GM23248 (cell line): ENCODE measurements at regions not wholly inside any gene's neighbourhood (a gene's known extent, or its start where the extent isn't known, plus 50 kb on each side); places are given as distances from the start of the nearest gene placed in this dataset.
A peak's percentile ranks its signal among the peaks of the same experiment; 100 is the strongest.

Source experiments
- DNase-seq: peaks from one replicate; pipeline ENCODE4 v3.0.0-alpha.2; 2015
- H2AFZ ChIP-seq: fragments of 200-600 bp; sonication (generic); 2 replicates; pipeline ENCODE4 v1.6.1; 2016; ENCODE audit warnings: antibody characterized with exemption
- H3F3A ChIP-seq: fragments of 200-600 bp; sonication (generic); 2 replicates; pipeline ENCODE4 v1.6.1; 2016; ENCODE audit warnings: mild to moderate bottlenecking, antibody characterized with exemption, mixed run types; ENCODE audit not compliant: insufficient read depth
- H3K27ac ChIP-seq: fragments of 200-600 bp; sonication (generic); 2 replicates; pipeline ENCODE4 v1.5.1; 2016; ENCODE audit warnings: mild to moderate bottlenecking
- H3K27me3 ChIP-seq: fragments of 200-600 bp; sonication (generic); replicated peaks from 2 replicates; pipeline ENCODE4 v1.6.1; 2016; ENCODE audit warnings: mild to moderate bottlenecking; ENCODE audit not compliant: insufficient read depth
- H3K36me3 ChIP-seq: fragments of 200-600 bp; sonication (generic); 2 replicates; pipeline ENCODE4 v1.6.1; 2016; ENCODE audit warnings: low read depth, mild to moderate bottlenecking
- H3K4me1 ChIP-seq: fragments of 200-600 bp; sonication (generic); 2 replicates; pipeline ENCODE4 v1.6.1; 2016; ENCODE audit warnings: mild to moderate bottlenecking; ENCODE audit not compliant: insufficient read depth
- H3K4me2 ChIP-seq: fragments of 200-600 bp; sonication (generic); one replicate; pipeline ENCODE4 v1.6.1; 2016; ENCODE audit warnings: mild to moderate bottlenecking; ENCODE audit not compliant: unreplicated experiment
- H3K4me3 ChIP-seq: fragments of 200-600 bp; sonication (generic); 2 replicates; pipeline ENCODE4 v1.5.1; 2016; ENCODE audit warnings: mild to moderate bottlenecking
- H3K79me2 ChIP-seq: fragments of 200-600 bp; sonication (generic); 2 replicates; pipeline ENCODE4 v1.6.1; 2016; ENCODE audit warnings: mild to moderate bottlenecking; ENCODE audit not compliant: insufficient read depth
- H3K9ac ChIP-seq: fragments of 200-600 bp; sonication (generic); 2 replicates; pipeline ENCODE4 v1.6.1; 2016; ENCODE audit warnings: mild to moderate bottlenecking
- H3K9me2 ChIP-seq: fragments of 200-600 bp; sonication (generic); 2 replicates; pipeline ENCODE4 v1.6.1; 2016; ENCODE audit warnings: mixed run types, mild to moderate bottlenecking, moderate library complexity; ENCODE audit not compliant: insufficient read depth
- H3K9me3 ChIP-seq: fragments of 200-600 bp; sonication (generic); one replicate; pipeline ENCODE4 v1.6.1; 2017; ENCODE audit warnings: low read depth
- H4K20me1 ChIP-seq: fragments of 200-600 bp; sonication (generic); 2 replicates; pipeline ENCODE4 v1.6.0; 2016; ENCODE audit not compliant: insufficient read depth
- EZH2 ChIP-seq: fragments of 200-600 bp; sonication (generic); IDR thresholded peaks from 2 replicates; pipeline ENCODE4 v1.6.1; 2018; ENCODE audit warnings: antibody characterized with exemption, mild to moderate bottlenecking; ENCODE audit not compliant: insufficient read depth, poor library complexity, severe bottlenecking
- EZH2phosphoT487 ChIP-seq: fragments of 200-600 bp; sonication (generic); IDR thresholded peaks from 2 replicates; pipeline ENCODE4 v1.6.1; 2018; ENCODE audit warnings: antibody characterized with exemption, moderate library complexity, mild to moderate bottlenecking, low read depth; ENCODE audit not compliant: insufficient read depth
- WGBS, 2 experiments: methylation state at CpG; one replicate each; pipeline ENCODE4 v1.1.6; 2015 to 2017; ENCODE audit warnings: low lambda C conversion rate in 2 of 2, low coverage in 1 of 2; ENCODE audit errors: missing lambda C conversion rate in 2 of 2; 5-methylcytosine and 5-hydroxymethylcytosine counted together
- in situ Hi-C: fragments of 300-500 bp; cut with MboI; formaldehyde crosslinking; loops from 2 replicates; pipeline ENCODE4 v1.15.0; 2020

DNA sequence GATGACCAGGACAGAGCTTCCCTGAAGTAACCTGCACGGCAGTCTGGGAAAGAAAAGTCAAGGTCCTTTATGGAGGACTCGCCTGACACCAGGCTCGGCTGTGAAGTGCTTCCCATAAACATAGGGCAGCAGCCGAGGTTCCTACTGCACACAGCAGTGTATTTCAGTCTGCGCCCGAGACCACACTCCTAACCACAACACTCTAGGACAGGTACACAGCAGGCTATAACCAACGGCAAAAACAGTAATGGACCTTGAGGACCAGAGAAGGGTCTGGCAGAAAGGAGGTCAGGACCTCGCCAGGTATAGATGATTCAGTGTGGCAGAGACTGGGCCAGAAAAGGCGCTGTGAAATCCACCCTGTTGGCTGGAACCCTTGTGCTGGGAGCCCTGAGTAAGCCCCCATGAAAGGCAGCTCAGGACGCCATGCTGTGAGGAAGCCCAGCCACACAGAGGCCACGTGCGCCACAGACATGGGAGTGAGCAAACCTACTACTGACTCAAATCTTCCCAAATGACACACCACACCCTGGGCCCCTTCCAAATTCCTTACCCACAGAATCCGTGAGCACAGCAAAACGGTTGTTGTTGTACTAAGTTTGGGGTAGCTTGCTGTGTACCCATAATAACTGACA, 129.6 kb upstream of the CST7 start:
- in situ Hi-C loops = no loop called here
- Histone ChIP-seq H3K27ac (no peak overlapping the region), H3K79me2 (no peaks in the 10 kb centered on the region), H4K20me1 (no peaks in the 10 kb centered on the region), H3K36me3 (no peaks in the 10 kb centered on the region), H3K9me3 (no peaks in the 10 kb centered on the region), H2AFZ (no peak overlapping the region), H3K27me3 (0 out of 2 replicates have a peak, but pooled peaks cover 3% of the 10 kb centered on the region), H3K4me1 (no peaks in the 10 kb centered on the region), H3K9ac (no peak overlapping the region), H3K4me2 (no peak overlapping the region), H3K9me2 (no peaks in the 10 kb centered on the region), H3K4me3 (no peak overlapping the region), H3F3A (no peaks in the 10 kb centered on the region)
- 51 to 55% methylated on average over 14 of the region's 14 CpGs for WGBS, 2 experiments
- peak; percentile 17 for DNase-seq
- no peak for TF ChIP-seq EZH2phosphoT487
- no peak for TF ChIP-seq EZH2

DNA sequence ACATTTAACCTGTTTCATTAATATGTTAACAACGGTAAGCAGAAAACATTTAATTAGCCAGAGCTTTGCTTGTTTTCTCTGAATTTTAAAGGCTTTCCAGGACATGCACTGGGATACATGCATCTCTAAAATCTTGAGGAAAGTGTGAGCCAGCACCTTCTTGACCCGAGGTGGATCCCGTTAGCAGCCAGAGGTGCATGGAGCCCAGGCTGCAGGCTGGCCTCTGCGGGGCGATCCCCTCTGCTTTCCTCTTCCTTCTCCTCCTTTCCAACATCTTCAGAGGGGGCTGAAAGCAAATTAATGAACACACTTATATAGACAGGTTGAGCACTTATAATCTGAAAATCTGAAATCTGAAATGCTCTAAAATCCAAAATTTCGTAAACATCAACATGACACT, 128.7 kb upstream of the CST7 start:
- TF ChIP-seq EZH2phosphoT487 (no peak), EZH2 (no peak)
- Histone ChIP-seq H3K4me3 (no peak overlapping the region), H3K9me3 (no peaks in the 10 kb centered on the region), H3K27ac (no peak overlapping the region), H3K4me1 (no peaks in the 10 kb centered on the region), H3K9me2 (no peaks in the 10 kb centered on the region), H3K4me2 (no peak overlapping the region), H2AFZ (no peak overlapping the region), H4K20me1 (no peaks in the 10 kb centered on the region), H3K36me3 (no peaks in the 10 kb centered on the region), H3K9ac (no peak overlapping the region), H3K79me2 (no peaks in the 10 kb centered on the region), H3F3A (no peaks in the 10 kb centered on the region), H3K27me3 (0 out of 2 replicates have a peak, but pooled peaks cover 3% of the 10 kb centered on the region)
- no peak for DNase-seq
- WGBS, 2 experiments = 49 to 55% methylated on average over 6 of the region's 6 CpGs
- in situ Hi-C loops = no loop called here

- no peaks in the 10 kb centered on the region for H3K9me3 ChIP-seq
- H3K4me1 ChIP-seq = no peaks in the 10 kb centered on the region
- no peaks in the 10 kb centered on the region for H3K79me2 ChIP-seq
- no peaks in the 10 kb centered on the region for H3K27me3 ChIP-seq
- no peak overlapping the region for H2AFZ ChIP-seq
- H4K20me1 ChIP-seq = no peaks in the 10 kb centered on the region
- H3F3A ChIP-seq = no peaks in the 10 kb centered on the region
- H3K4me3 ChIP-seq = no peak overlapping the region
- H3K9ac ChIP-seq = no peak overlapping the region
- 65 to 78% methylated on average over 8 of the region's 8 CpGs for WGBS, 2 experiments
- no peak for TF ChIP-seq EZH2phosphoT487
- no peaks in the 10 kb centered on the region for H3K9me2 ChIP-seq
- no peak for DNase-seq
- in situ Hi-C loops = no loop called here
- no peak overlapping the region for H3K27ac ChIP-seq
- H3K36me3 ChIP-seq = no peaks in the 10 kb centered on the region
- H3K4me2 ChIP-seq = no peak overlapping the region
These were observed 127.7 kb upstream of the CST7 start for GRCh38 chr20:24821391-24821790.

DNA sequence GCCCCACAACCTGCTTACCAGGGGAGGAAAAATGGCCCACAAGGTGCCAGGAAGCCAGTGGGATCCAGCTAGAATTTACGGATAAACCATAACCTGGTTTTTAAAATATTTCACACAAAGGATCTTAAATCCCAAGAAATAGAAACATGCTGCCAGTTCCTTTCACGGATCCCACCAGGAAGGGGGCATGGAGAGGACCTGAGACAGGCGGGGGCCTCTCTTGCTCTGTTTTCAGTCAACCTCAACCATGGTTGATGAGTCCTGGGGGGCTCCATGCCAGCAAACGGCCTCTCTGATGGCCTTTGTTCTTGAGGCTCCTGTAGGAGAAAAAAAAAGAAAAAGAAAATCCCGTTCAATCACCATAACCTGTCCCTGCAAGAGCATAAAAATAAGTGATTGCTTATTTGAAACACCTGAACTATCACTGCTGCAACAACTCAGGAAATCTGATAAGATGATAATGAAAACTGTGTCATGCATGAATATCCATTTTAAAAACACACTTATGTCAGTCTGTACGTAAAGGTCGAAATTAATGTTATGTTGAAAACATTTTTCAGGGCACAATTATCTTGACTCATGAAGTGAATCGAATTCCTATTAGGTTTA, 125.8 kb upstream of the CST7 start:
- Histone ChIP-seq H4K20me1 (no peaks in the 10 kb centered on the region), H3K9me3 (no peaks in the 10 kb centered on the region), H3K4me1 (no peaks in the 10 kb centered on the region), H3K9me2 (no peaks in the 10 kb centered on the region), H3F3A (no peaks in the 10 kb centered on the region), H3K4me2 (no peak overlapping the region), H3K4me3 (no peak overlapping the region), H3K27me3 (no peaks in the 10 kb centered on the region), H3K27ac (no peak overlapping the region), H2AFZ (no peak overlapping the region), H3K36me3 (no peaks in the 10 kb centered on the region), H3K79me2 (no peaks in the 10 kb centered on the region), H3K9ac (no peak overlapping the region)
- 53 to 62% methylated on average over 8 of the region's 8 CpGs for WGBS, 2 experiments
- no peak for DNase-seq
- TF ChIP-seq EZH2phosphoT487 = no peak
- TF ChIP-seq EZH2 = no peak
- in situ Hi-C loops = no loop called here
